RWPE2 (cell line): ENCODE measurements at regions not wholly inside any gene's neighbourhood (a gene's known extent, or its start where the extent isn't known, plus 50 kb on each side); places are given as distances from the start of the nearest gene placed in this dataset.

Experiments used
- ATAC-seq: fragments of 200-7000 bp; cut with Tn5 transposase; 3 replicates; pipeline ENCODE4 v1.9.1; 2021; ENCODE audit warnings: low read depth
- DNase-seq: peaks from one replicate; pipeline ENCODE4 v3.0.0-alpha.2; 2020; ENCODE audit warnings: low spot score
- H3K27ac ChIP-seq: fragments of 450-650 bp; 2 replicates; pipeline ENCODE4 v1.5.1; 2017; ENCODE audit warnings: mild to moderate bottlenecking; ENCODE audit not compliant: poor library complexity, severe bottlenecking
- H3K27me3 ChIP-seq: fragments of 250-450 bp; sonication (Bioruptor Pico); 2 replicates; pipeline ENCODE4 v1.5.1; 2021; ENCODE audit warnings: mild to moderate bottlenecking, moderate library complexity; ENCODE audit not compliant: insufficient read depth, poor library complexity, severe bottlenecking
- H3K36me3 ChIP-seq: fragments of 250-450 bp; sonication (Bioruptor Pico); 2 replicates; pipeline ENCODE4 v1.5.1; 2020; ENCODE audit warnings: low read depth, mild to moderate bottlenecking, moderate library complexity
- H3K4me1 ChIP-seq: fragments of 250-450 bp; sonication (Bioruptor Pico); 2 replicates; pipeline ENCODE4 v1.5.1; 2021; ENCODE audit warnings: mild to moderate bottlenecking, moderate library complexity; ENCODE audit not compliant: insufficient read depth, poor library complexity, severe bottlenecking
- H3K4me3 ChIP-seq: fragments of 250-450 bp; sonication (Bioruptor Pico); 2 replicates; pipeline ENCODE4 v1.5.1; 2021; ENCODE audit warnings: mild to moderate bottlenecking, moderate library complexity; ENCODE audit not compliant: severe bottlenecking
- H3K9me3 ChIP-seq: fragments of 250-450 bp; sonication (Bioruptor Pico); 2 replicates; pipeline ENCODE4 v1.5.1; 2021; ENCODE audit warnings: mild to moderate bottlenecking, moderate library complexity; ENCODE audit not compliant: severe bottlenecking
- CTCF ChIP-seq: fragments of 450-650 bp; IDR thresholded peaks from one replicate; pipeline ENCODE4 v1.5.1; 2017; ENCODE audit warnings: mild to moderate bottlenecking, moderate library complexity; ENCODE audit not compliant: poor library complexity, severe bottlenecking

DNA sequence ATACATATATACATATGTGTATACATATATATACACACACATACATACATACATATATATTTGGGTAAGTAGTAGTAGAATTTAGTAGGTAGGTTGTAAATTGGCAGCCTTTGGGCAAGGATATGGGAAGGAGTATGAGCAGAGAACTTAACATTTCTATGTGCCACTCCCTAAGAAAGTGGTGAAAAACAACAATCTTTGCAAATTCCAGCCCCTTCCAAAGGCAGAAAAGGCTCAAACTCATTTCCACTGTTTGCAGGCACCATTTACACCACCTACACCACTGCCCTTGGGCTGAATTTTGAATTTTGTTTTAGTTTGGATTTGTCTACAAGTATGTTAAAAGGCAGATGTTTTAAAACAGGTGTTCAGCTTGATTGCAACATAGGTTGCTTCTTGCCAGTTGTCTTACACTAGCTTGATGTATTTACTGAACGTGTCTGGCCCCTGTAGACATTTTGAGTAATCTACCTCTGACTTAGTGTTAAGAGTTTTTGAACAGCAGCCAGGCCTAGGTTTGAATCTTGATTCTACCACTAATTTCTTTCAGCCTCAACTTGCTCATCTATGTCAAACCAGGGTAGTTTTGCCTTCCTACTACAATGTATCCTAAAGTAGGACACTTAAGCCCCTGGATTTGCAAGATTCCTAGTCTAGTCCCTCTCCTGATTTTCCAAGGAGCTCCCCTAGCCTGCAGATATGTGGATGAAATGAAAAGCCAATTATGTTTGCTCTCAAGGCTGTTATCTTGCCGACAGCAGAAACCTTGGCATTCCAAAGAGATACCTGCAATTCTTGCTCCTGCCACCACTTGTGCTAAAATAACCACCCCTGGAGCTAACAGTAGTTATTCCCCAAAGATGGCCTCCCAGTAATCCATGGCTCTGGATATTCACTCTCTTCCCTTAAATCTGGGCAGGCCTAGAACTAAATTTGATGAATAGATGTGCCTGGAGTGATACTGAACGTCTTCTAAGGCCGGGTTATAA is 156.2 kb upstream of the SLC44A1 start:
- no peak overlapping the region for H3K4me3 ChIP-seq
- DNase-seq (no peak), ATAC-seq (peak; percentile 44; the same call in 2 of the 3 replicates)
- H3K36me3 ChIP-seq: no peaks in the 10 kb centered on the region
- H3K27me3 ChIP-seq: no peaks in the 10 kb centered on the region
- no peak for TF ChIP-seq CTCF
- H3K9me3 ChIP-seq: no peaks in the 10 kb centered on the region
- no peak overlapping the region for H3K27ac ChIP-seq
- no peaks in the 10 kb centered on the region for H3K4me1 ChIP-seq

- no peak overlapping the region for H3K4me3 ChIP-seq
- TF ChIP-seq CTCF: no peak
- H3K4me1 ChIP-seq: no peaks in the 10 kb centered on the region
- H3K36me3 ChIP-seq: no peaks in the 10 kb centered on the region
- no peak for DNase-seq
- H3K27me3 ChIP-seq: no peaks in the 10 kb centered on the region
- H3K27ac ChIP-seq: no peak overlapping the region
- H3K9me3 ChIP-seq: no peaks in the 10 kb centered on the region
- no peak for ATAC-seq
These were observed 154.6 kb upstream of the SLC44A1 start for GRCh38 chr9:105089874-105090273.

- DNase-seq (no peak), ATAC-seq (no peak)
- no peak for TF ChIP-seq CTCF
- H3K36me3 ChIP-seq: no peaks in the 10 kb centered on the region
- no peak overlapping the region for H3K4me3 ChIP-seq
- H3K27me3 ChIP-seq: no peaks in the 10 kb centered on the region
- no peaks in the 10 kb centered on the region for H3K4me1 ChIP-seq
- no peaks in the 10 kb centered on the region for H3K9me3 ChIP-seq
- H3K27ac ChIP-seq: no peak overlapping the region
These were observed 153.3 kb upstream of the SLC44A1 start for GRCh38 chr9:105091004-105091640.

DNA sequence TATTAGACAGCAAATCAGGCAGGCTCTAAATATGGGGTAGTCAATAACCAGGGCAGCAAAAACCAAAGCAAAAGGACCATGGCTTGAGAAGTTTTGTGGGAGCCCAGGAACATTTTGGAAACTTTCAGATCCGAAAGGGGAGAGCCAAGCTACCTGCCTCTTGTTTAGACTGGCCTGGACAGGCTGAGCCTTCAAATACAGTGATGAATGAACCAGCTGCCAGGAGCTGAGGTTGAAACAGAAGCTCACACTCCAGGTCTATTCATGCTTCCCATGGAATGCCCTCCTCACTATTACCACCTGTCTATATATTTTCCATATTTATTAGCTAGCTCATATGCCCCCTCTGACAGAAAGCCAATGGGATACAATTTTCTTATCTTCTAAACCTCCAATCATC is 150.8 kb upstream of the SLC44A1 start:
- Histone ChIP-seq H3K9me3 (no peaks in the 10 kb centered on the region), H3K27ac (no peak overlapping the region), H3K36me3 (no peaks in the 10 kb centered on the region), H3K4me1 (no peaks in the 10 kb centered on the region), H3K27me3 (no peaks in the 10 kb centered on the region), H3K4me3 (no peak overlapping the region)
- no peak for ATAC-seq
- no peak for TF ChIP-seq CTCF
- DNase-seq: no peak
